ENCODE measurements at regions not wholly inside any gene's neighbourhood (a gene's known extent, or its start where the extent isn't known, plus 50 kb on each side); places are given as distances from the start of the nearest gene placed in this dataset.
A peak's percentile ranks its signal among the peaks of the same experiment; 100 is the strongest.

DNA sequence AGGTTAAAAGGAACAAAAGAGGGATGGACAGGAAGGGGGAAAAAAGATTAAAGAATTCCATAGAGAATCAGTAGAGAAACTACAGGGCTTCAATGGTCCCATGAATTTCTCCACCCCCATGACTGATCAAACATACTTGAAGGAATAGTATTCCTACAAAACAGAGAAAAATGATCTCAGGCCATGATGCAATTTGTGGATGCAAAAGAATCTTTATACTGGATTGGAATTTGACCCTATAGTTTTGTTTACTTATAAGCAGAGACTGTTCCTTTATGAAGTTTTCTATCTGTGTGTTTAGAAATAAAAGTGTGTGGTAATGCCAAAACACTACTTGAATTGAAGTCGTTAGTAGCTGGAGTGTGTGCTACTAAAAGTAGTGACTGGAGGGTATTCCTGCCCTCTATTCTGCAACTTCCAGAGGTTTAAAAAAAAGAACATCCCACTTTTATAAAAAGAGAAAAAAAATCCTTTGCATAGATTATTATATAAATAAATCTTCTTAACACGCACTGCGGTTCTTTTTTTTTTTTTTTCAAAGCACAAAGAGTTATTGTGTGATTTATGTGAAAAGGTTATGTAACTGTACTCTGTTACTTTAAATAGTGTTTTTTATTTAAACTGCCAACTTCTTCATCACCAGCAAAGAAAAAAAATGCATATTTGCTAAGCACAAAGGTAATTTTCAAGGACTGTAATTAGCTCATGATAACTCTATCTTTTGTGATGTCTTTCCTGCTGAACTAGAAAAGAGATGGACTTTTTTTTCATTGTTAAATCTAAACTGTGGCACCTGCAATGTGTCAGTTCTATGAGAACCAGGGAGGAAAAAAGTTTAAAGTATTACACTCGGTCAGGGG is 214.5 kb upstream of the CITED2 start:
- Histone ChIP-seq H3K27ac (peak overlapping the region; percentile 67), H3K4me2 (ENCODE audit: unreplicated experiment) (peak overlapping the region; percentile 32)
- in situ Hi-C loops (cut with MboI), result no loop called here

DNA sequence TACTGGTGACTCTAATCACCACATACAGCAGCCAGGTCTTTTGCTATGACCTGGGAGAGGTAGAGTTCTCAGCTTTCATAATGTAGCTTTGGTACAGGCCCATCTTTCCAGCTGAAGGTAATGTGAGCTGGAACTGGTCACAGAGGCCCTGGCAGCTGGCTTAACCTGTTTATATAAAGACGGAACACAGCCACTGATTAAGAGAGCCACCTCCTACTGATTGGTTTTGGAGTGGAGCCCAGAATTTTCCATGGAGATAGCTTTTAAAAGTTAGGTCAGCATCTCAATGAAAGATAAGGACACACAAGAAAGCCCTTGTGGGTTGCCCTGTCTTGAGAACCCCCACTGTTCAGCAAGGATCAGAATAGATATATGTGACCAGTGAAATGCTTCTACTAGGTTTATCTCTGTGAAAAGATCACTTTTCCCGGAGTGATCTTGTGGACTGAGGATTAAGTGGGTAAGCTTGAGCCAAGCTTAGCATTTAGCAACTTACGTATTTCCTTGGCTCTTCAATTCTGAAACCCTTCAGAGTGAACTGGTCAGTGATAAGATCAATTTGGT is 213.7 kb upstream of the CITED2 start:
- H3K27me3 ChIP-seq (replicated peaks; ENCODE audit: insufficient read depth), result no peaks in the 10 kb centered on the region
- no peak overlapping the region for H3K4me3 ChIP-seq
- peaks cover 33% of the 10 kb centered on the region for H3K4me1 ChIP-seq (ENCODE audit: insufficient read depth)
- peaks cover 26% of the 10 kb centered on the region for H3F3A ChIP-seq (ENCODE audit: insufficient read depth)
- peak; percentile 33 for DNase-seq
- in situ Hi-C loops (cut with MboI), result no loop called here
- peak overlapping the region; percentile 32 for H3K4me2 ChIP-seq (ENCODE audit: unreplicated experiment)
- H2AFZ ChIP-seq, result no peak overlapping the region
- peak overlapping the region; percentile 67 for H3K27ac ChIP-seq
- WGBS, 2 experiments (ENCODE audit: low coverage in 1 of 2, low lambda C conversion rate in 2 of 2, missing lambda C conversion rate in 2 of 2), result 56 to 63% methylated on average over 3 of the region's 3 CpGs
- no peaks in the 10 kb centered on the region for H3K9me3 ChIP-seq (ENCODE audit: low read depth)
- no peaks in the 10 kb centered on the region for H3K36me3 ChIP-seq (ENCODE audit: low read depth)
- H4K20me1 ChIP-seq (ENCODE audit: insufficient read depth), result no peaks in the 10 kb centered on the region
- TF ChIP-seq EZH2phosphoT487 (IDR thresholded peaks at IDR 0.05; ENCODE audit: insufficient read depth, low read depth), result no peak
- TF ChIP-seq EZH2 (IDR thresholded peaks at IDR 0.05; ENCODE audit: insufficient read depth, poor library complexity, severe bottlenecking), result no peak
- no peaks in the 10 kb centered on the region; the same call in 1 of the 2 replicates for H3K9me2 ChIP-seq (ENCODE audit: insufficient read depth)
- peak overlapping the region; percentile 1; the same call in 1 of the 2 replicates for H3K9ac ChIP-seq
- H3K79me2 ChIP-seq (ENCODE audit: insufficient read depth), result no peaks in the 10 kb centered on the region

More for the DNA sequence above, 214.5 kb upstream of the CITED2 start:
- Histone ChIP-seq H3K9me3 (ENCODE audit: low read depth) (no peaks in the 10 kb centered on the region), H3K9ac (no peak overlapping the region), H3K9me2 (ENCODE audit: insufficient read depth) (no peaks in the 10 kb centered on the region; the same call in 1 of the 2 replicates), H2AFZ (no peak overlapping the region), H3K4me1 (ENCODE audit: insufficient read depth) (peaks cover 28% of the 10 kb centered on the region), H3F3A (ENCODE audit: insufficient read depth) (peaks cover 21% of the 10 kb centered on the region), H3K79me2 (ENCODE audit: insufficient read depth) (no peaks in the 10 kb centered on the region), H4K20me1 (ENCODE audit: insufficient read depth) (no peaks in the 10 kb centered on the region), H3K36me3 (ENCODE audit: low read depth) (no peaks in the 10 kb centered on the region), H3K4me3 (no peak overlapping the region), H3K27me3 (replicated peaks; ENCODE audit: insufficient read depth) (no peaks in the 10 kb centered on the region)
- DNase-seq, result peak; percentile 65
- no peak for TF ChIP-seq EZH2phosphoT487 (IDR thresholded peaks at IDR 0.05; ENCODE audit: insufficient read depth, low read depth)
- TF ChIP-seq EZH2 (IDR thresholded peaks at IDR 0.05; ENCODE audit: insufficient read depth, poor library complexity, severe bottlenecking), result no peak
- 77 to 79% methylated on average over 4 of the region's 4 CpGs for WGBS, 2 experiments (ENCODE audit: low coverage in 1 of 2, low lambda C conversion rate in 2 of 2, missing lambda C conversion rate in 2 of 2)

DNA sequence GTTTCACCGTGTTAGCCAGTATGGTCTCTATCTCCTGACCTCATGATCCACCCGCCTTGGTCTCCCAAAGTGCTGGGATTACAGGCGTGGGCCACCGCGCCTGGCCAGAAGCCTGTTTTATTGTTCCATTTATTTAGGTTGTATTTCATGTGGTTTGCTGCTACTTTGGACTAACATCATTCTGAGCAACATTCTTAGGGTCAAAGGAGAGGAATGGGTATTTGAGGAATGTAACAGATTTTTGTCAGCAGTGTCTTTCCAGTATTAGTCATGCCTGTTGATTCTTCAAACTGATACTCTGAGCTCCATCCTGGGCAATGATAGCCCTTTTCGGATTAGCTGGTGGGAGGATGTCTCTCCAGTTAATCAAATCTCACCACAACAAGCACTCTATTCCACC is 213.0 kb upstream of the CITED2 start:
- TF ChIP-seq EZH2 (IDR thresholded peaks at IDR 0.05; ENCODE audit: insufficient read depth, poor library complexity, severe bottlenecking), result no peak
- TF ChIP-seq EZH2phosphoT487 (IDR thresholded peaks at IDR 0.05; ENCODE audit: insufficient read depth, low read depth), result no peak
- H3K4me3 ChIP-seq, result no peak overlapping the region
- peak overlapping the region; percentile 67 for H3K27ac ChIP-seq
- DNase-seq, result peak; percentile 85
- H3K9ac ChIP-seq, result no peak overlapping the region
- H4K20me1 ChIP-seq (ENCODE audit: insufficient read depth), result no peaks in the 10 kb centered on the region
- H3K27me3 ChIP-seq (replicated peaks; ENCODE audit: insufficient read depth), result no peaks in the 10 kb centered on the region
- peaks cover 40% of the 10 kb centered on the region for H3K4me1 ChIP-seq (ENCODE audit: insufficient read depth)
- H3K79me2 ChIP-seq (ENCODE audit: insufficient read depth), result no peaks in the 10 kb centered on the region
- H3K9me2 ChIP-seq (ENCODE audit: insufficient read depth), result no peaks in the 10 kb centered on the region; the same call in 1 of the 2 replicates
- H3K4me2 ChIP-seq (ENCODE audit: unreplicated experiment), result peak overlapping the region; percentile 32
- no peaks in the 10 kb centered on the region for H3K36me3 ChIP-seq (ENCODE audit: low read depth)
- 11 to 19% methylated on average over 5 to 6 of the region's 6 CpGs for WGBS, 2 experiments (ENCODE audit: low coverage in 1 of 2, low lambda C conversion rate in 2 of 2, missing lambda C conversion rate in 2 of 2)
- in situ Hi-C loops (cut with MboI), result no loop called here
- no peak overlapping the region for H2AFZ ChIP-seq
- H3F3A ChIP-seq (ENCODE audit: insufficient read depth), result peaks cover 27% of the 10 kb centered on the region
- H3K9me3 ChIP-seq (ENCODE audit: low read depth), result no peaks in the 10 kb centered on the region

DNA sequence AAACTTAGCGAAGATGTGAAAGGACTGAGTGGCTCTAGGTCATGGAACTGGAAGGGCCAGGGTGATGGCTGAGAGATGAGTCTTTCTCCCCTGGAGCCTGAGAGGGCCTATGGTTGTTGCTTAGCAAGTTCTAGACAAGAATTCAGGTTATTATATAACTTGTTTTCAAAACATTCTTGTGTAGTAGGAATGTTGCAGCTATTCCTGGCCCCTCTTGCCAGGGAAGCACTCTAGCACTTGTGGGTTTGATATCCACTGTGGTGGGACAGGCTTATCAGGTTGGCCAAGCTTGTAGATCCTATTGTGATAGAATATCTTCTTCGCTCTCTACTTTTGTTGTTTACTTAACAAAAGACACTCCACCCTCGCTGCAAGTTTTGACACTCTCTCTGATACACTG is 211.8 kb upstream of the CITED2 start:
- WGBS, 2 experiments (ENCODE audit: low coverage in 1 of 2, low lambda C conversion rate in 2 of 2, missing lambda C conversion rate in 2 of 2), result 98 to 100% methylated on average over 3 of the region's 3 CpGs
- Histone ChIP-seq H3K4me3 (no peak overlapping the region), H3K4me2 (ENCODE audit: unreplicated experiment) (no peak overlapping the region), H3K9me3 (ENCODE audit: low read depth) (no peaks in the 10 kb centered on the region), H3K4me1 (ENCODE audit: insufficient read depth) (peaks cover 39% of the 10 kb centered on the region), H3K9ac (no peak overlapping the region), H3K27me3 (replicated peaks; ENCODE audit: insufficient read depth) (no peaks in the 10 kb centered on the region), H2AFZ (no peak overlapping the region), H3K36me3 (ENCODE audit: low read depth) (no peaks in the 10 kb centered on the region), H3K9me2 (ENCODE audit: insufficient read depth) (no peaks in the 10 kb centered on the region; the same call in 1 of the 2 replicates), H3K79me2 (ENCODE audit: insufficient read depth) (no peaks in the 10 kb centered on the region), H4K20me1 (ENCODE audit: insufficient read depth) (no peaks in the 10 kb centered on the region), H3F3A (ENCODE audit: insufficient read depth) (peaks cover 27% of the 10 kb centered on the region), H3K27ac (no peak overlapping the region)
- in situ Hi-C loops (cut with MboI), result no loop called here
- TF ChIP-seq EZH2phosphoT487 (IDR thresholded peaks at IDR 0.05; ENCODE audit: insufficient read depth, low read depth), result no peak
- no peak for TF ChIP-seq EZH2 (IDR thresholded peaks at IDR 0.05; ENCODE audit: insufficient read depth, poor library complexity, severe bottlenecking)
- no peak for DNase-seq

All from GM23248 (cell line).